ENCODE measurements at regions not wholly inside any gene's neighbourhood (a gene's known extent, or its start where the extent isn't known, plus 50 kb on each side); places are given as distances from the start of the nearest gene placed in this dataset.

GRCh38 chr5:133694181-133694831 lies 82.0 kb upstream of the FSTL4 start:
- no peaks in the 10 kb centered on the region for H3K4me1 ChIP-seq
- no peak for ATAC-seq (ENCODE audit: low FRiP score in 2 of 2)
- no peak overlapping the region for H3K4me3 ChIP-seq
- WGBS, 2 donors: 67 to 82% methylated on average over 6 of the region's 6 CpGs
- H3K36me3 ChIP-seq: no peaks in the 10 kb centered on the region
- no peak for DNase-seq
- no peaks in the 10 kb centered on the region for H3K9me3 ChIP-seq
- no peaks in the 10 kb centered on the region for H3K27me3 ChIP-seq
- H3K27ac ChIP-seq: no peak overlapping the region
- TF ChIP-seq CTCF (IDR thresholded peaks at IDR 0.05) (no peak), POLR2A (IDR thresholded peaks at IDR 0.05) (no peak), EP300 (IDR thresholded peaks at IDR 0.05) (no peak), POLR2AphosphoS5 (IDR thresholded peaks at IDR 0.05) (no peak)

DNA sequence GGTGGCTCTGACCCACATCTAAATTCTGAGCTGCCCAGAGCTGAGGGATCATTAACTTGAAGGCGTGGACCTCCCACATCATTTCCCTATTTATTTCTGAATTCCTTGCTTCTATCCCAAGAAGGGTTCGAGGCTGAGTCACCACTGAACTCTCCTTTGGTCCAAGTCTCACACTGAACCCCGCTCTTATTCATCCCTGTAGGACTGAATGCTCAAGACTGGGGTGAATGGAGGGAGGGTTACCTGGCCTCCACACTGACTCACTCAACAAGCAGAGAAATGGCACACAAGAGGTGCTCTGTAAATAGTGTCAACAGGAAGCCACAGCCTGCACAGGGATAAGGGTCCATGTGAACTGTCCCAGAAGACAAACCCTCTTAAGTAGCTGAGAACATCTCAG lies 79.1 kb upstream of the FSTL4 start:
- Histone ChIP-seq H3K27ac (no peak overlapping the region), H3K9me3 (no peaks in the 10 kb centered on the region), H3K4me3 (no peak overlapping the region), H3K36me3 (no peaks in the 10 kb centered on the region), H3K4me1 (no peaks in the 10 kb centered on the region), H3K27me3 (no peaks in the 10 kb centered on the region)
- DNase-seq (no peak), ATAC-seq (ENCODE audit: low FRiP score in 2 of 2) (no peak)
- 86 to 93% methylated on average over 3 of the region's 3 CpGs for WGBS, 2 donors
- TF ChIP-seq CTCF (IDR thresholded peaks at IDR 0.05) (no peak), EP300 (IDR thresholded peaks at IDR 0.05) (no peak), POLR2A (IDR thresholded peaks at IDR 0.05) (no peak), POLR2AphosphoS5 (IDR thresholded peaks at IDR 0.05) (no peak)

- Histone ChIP-seq H3K4me1 (no peaks in the 10 kb centered on the region), H3K27me3 (no peaks in the 10 kb centered on the region), H3K36me3 (no peaks in the 10 kb centered on the region), H3K4me3 (no peak overlapping the region), H3K9me3 (no peaks in the 10 kb centered on the region), H3K27ac (no peak overlapping the region)
- ATAC-seq (ENCODE audit: low FRiP score in 2 of 2) (no peak), DNase-seq (no peak)
- TF ChIP-seq POLR2A (IDR thresholded peaks at IDR 0.05): no peak
- TF ChIP-seq CTCF (IDR thresholded peaks at IDR 0.05): no peak
- no peak for TF ChIP-seq EP300 (IDR thresholded peaks at IDR 0.05)
- TF ChIP-seq POLR2AphosphoS5 (IDR thresholded peaks at IDR 0.05): no peak
- WGBS, 2 donors: 84 to 95% methylated on average over 7 of the region's 7 CpGs
Observed at GRCh38 chr5:133690746-133691145, 78.4 kb upstream of the FSTL4 start.

DNA sequence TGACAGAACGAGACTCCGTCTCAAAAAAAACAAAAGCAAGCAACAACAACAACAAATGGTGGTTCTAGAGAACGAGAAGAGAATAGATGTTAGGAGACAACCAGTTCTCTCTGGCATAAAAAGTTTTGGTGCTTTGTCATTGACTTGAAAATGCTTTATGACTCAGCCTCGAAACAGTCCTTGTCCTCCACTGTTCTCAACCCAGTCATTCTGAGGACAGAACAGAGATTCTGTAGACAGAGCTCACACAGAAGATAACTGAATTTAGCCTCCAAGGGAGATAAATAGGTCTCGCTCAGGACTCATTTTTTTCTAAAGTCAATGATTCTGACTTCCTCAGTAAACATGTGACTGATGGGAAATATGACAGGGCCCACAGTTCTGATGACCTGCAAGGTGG lies 76.0 kb upstream of the FSTL4 start:
- no peaks in the 10 kb centered on the region for H3K9me3 ChIP-seq
- DNase-seq (no peak), ATAC-seq (ENCODE audit: low FRiP score in 2 of 2) (no peak)
- 85 to 86% methylated on average over 5 of the region's 5 CpGs for WGBS, 2 donors
- TF ChIP-seq EP300 (IDR thresholded peaks at IDR 0.05) (no peak), CTCF (IDR thresholded peaks at IDR 0.05) (no peak)
- no peaks in the 10 kb centered on the region for H3K27me3 ChIP-seq
- no peak overlapping the region for H3K4me3 ChIP-seq
- H3K36me3 ChIP-seq: no peaks in the 10 kb centered on the region
- no peaks in the 10 kb centered on the region for H3K4me1 ChIP-seq
- H3K27ac ChIP-seq: no peak overlapping the region
